SH-SY5Y (cell line): ENCODE measurements at regions not wholly inside any gene's neighbourhood (a gene's known extent, or its start where the extent isn't known, plus 50 kb on each side); places are given as distances from the start of the nearest gene placed in this dataset.

ENCODE experiments used
- GATA2 ChIP-seq: IDR thresholded peaks from 2 replicates; pipeline ENCODE4 v1.6.1; 2011; ENCODE audit warnings: mild to moderate bottlenecking, low read depth, low read length
- GATA3 ChIP-seq: IDR thresholded peaks from 2 replicates; pipeline ENCODE4 v1.6.1; 2011; ENCODE audit warnings: low read depth, mild to moderate bottlenecking, low read length, moderate library complexity

DNA sequence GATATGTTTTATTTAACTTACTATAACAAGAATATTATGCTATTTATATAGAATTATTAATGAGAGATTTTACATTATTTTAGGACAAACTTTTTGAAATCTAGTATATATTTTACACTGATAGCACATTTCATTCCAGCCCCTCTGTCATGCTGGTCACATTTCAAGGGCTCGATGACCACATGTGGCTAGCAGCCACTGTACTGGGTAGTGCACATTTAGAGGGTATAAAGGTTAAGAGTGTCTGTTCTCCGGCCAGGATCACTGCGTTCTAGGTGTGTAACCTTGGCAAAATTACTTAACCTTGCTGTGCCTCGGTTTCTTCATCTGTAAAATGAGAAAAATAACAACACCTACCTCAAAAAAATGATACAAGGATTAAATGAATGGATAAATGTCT is 87.2 kb upstream of the TNP1 start:
- TF ChIP-seq GATA2: no peak
- TF ChIP-seq GATA3: no peak
